CD8-positive, alpha-beta memory T cell (primary cell): ENCODE measurements at regions not wholly inside any gene's neighbourhood (a gene's known extent, or its start where the extent isn't known, plus 50 kb on each side); places are given as distances from the start of the nearest gene placed in this dataset.

Source experiments
- CTCF ChIA-PET: fragments of 350-600 bp; sonication (Branson Sonifier 250); formaldehyde crosslinking; loops from one replicate; lab custom pipeline; 2021; ENCODE audit warnings: antibody characterized with exemption; lab: Charles Lee
- POLR2A ChIA-PET: fragments of 350-600 bp; sonication (Branson Sonifier 250); formaldehyde crosslinking; loops from one replicate; lab custom pipeline; 2021; ENCODE audit warnings: antibody characterized with exemption; lab: Charles Lee
- DNase-seq, 5 donors: peaks; one replicate each; pipeline versions ENCODE4 v3.0.0 to v3.0.0-alpha.2; 2020 to 2022; ENCODE audit warnings: mixed read lengths in 1 of 5
- H3K27ac ChIP-seq: one replicate; pipeline ENCODE4 v1.7.0; 2013; ENCODE audit warnings: low read depth, mild to moderate bottlenecking, low read length, moderate library complexity
- H3K27me3 ChIP-seq: 2 replicates; pipeline ENCODE4 v1.7.0; 2013; ENCODE audit warnings: low read length, mild to moderate bottlenecking; ENCODE audit not compliant: insufficient read depth, poor library complexity, severe bottlenecking
- H3K36me3 ChIP-seq: 2 replicates; pipeline ENCODE4 v1.7.0; 2013; ENCODE audit warnings: mild to moderate bottlenecking, low read length, moderate library complexity; ENCODE audit not compliant: insufficient read depth
- H3K4me1 ChIP-seq: 2 replicates; pipeline ENCODE4 v1.7.0; 2013; ENCODE audit warnings: mild to moderate bottlenecking, low read length, moderate library complexity; ENCODE audit not compliant: insufficient read depth
- H3K4me3 ChIP-seq: 2 replicates; pipeline ENCODE4 v1.7.0; 2013; ENCODE audit warnings: mild to moderate bottlenecking, low read length
- H3K9me3 ChIP-seq: 2 replicates; pipeline ENCODE4 v1.7.0; 2013; ENCODE audit warnings: mild to moderate bottlenecking, low read length
- H3K27ac Mint-ChIP-seq, 8 donors: one replicate each; pipeline ENCODE4 v1.8.0; 2020 to 2021; ENCODE audit warnings: mixed read lengths in 8 of 8, mild to moderate bottlenecking in 6 of 8, inconsistent platforms in 3 of 8, moderate library complexity in 3 of 8
- H3K27me3 Mint-ChIP-seq, 2 donors: one replicate each; pipeline ENCODE4 v1.8.0; 2020 to 2021; ENCODE audit warnings: mixed read lengths in 2 of 2, mild to moderate bottlenecking in 1 of 2, moderate library complexity in 1 of 2
- H3K36me3 Mint-ChIP-seq, 3 donors: one replicate each; pipeline ENCODE4 v1.8.0; 2020 to 2021; ENCODE audit warnings: mixed read lengths in 3 of 3, inconsistent platforms in 1 of 3, mild to moderate bottlenecking in 1 of 3
- H3K4me1 Mint-ChIP-seq, 3 donors: one replicate each; pipeline ENCODE4 v1.8.0; 2020 to 2021; ENCODE audit warnings: mixed read lengths in 3 of 3, inconsistent platforms in 1 of 3, mild to moderate bottlenecking in 1 of 3
- H3K4me3 Mint-ChIP-seq, 7 donors: one replicate each; pipeline ENCODE4 v1.8.0; 2020 to 2021; ENCODE audit warnings: mixed read lengths in 7 of 7, mild to moderate bottlenecking in 6 of 7, moderate library complexity in 4 of 7, inconsistent platforms in 2 of 7
- H3K9me3 Mint-ChIP-seq, 5 donors: one replicate each; pipeline ENCODE4 v1.8.0; 2020 to 2022; ENCODE audit warnings: mixed read lengths in 5 of 5, mild to moderate bottlenecking in 3 of 5, moderate library complexity in 2 of 5, inconsistent platforms in 1 of 5

DNA sequence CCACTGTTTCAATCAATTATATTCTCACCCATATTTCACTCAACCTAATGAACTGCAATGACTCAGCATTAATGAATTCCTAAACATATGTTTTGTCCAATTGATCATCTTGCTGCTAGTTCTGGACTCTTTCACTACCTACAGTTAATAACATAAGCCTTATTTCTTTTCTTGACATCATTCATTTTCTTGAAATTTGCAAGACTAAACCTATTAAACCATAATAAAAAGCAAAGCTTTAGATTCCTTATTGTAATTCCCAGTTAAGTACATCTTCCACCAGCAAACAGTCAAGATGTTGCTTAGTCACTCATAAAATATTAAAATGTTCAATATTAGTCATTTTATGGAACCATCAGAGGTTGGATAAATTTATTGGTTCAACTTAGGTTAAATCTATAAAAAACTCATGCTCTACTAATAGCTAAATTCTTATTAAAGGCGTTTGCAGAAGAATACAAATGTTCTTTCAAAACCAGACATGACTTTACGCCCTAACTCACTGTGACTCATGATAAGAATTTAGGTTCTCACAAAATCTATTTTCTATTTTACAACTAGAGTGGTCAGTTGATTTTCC lies 599.4 kb downstream of the RNF144A start:
- ChIA-PET POLR2A (interaction anchor here (0.5 to 1.1 kb wide), 2 partner anchors 10 to 29 kb away, joined by 4 to 5 read pairs; no protein-coding TSS in a partner anchor), CTCF (no interaction called here)
- Mint-ChIP-seq H3K27ac (peak overlapping the region; percentile 9 to 94 (median 68)), H3K36me3 (peaks cover 0 to 3% (median 0%) of the 10 kb centered on the region in 3 donors), H3K27me3 (peaks cover 0 to 2% of the 10 kb centered on the region in 2 donors), H3K4me1 (peaks cover 27 to 49% (median 38%) of the 10 kb centered on the region in 3 donors), H3K4me3 (peak overlapping the region in 6 of 7 donors; percentile 74 to 89 (median 82)), H3K9me3 (no peaks in the 10 kb centered on the region)
- no peak for DNase-seq
- Histone ChIP-seq H3K4me3 (peak overlapping the region; percentile 6), H3K36me3 (no peaks in the 10 kb centered on the region), H3K27me3 (no peaks in the 10 kb centered on the region), H3K27ac (no peak overlapping the region), H3K4me1 (peaks cover 15% of the 10 kb centered on the region), H3K9me3 (no peaks in the 10 kb centered on the region)

- H3K4me1 Mint-ChIP-seq: peaks cover 27 to 49% (median 38%) of the 10 kb centered on the region in 3 donors
- peak overlapping the region; percentile 9 to 96 (median 90) for H3K27ac Mint-ChIP-seq
- H3K27me3 Mint-ChIP-seq: peaks cover 0 to 2% of the 10 kb centered on the region in 2 donors
- peak in 4 of 5 donors; percentile 14 to 71 (median 56) for DNase-seq
- Histone ChIP-seq H3K36me3 (no peaks in the 10 kb centered on the region), H3K4me1 (peaks cover 15% of the 10 kb centered on the region), H3K9me3 (no peaks in the 10 kb centered on the region), H3K27me3 (no peaks in the 10 kb centered on the region), H3K27ac (no peak overlapping the region), H3K4me3 (peak overlapping the region; percentile 6)
- no peaks in the 10 kb centered on the region for H3K9me3 Mint-ChIP-seq
- H3K36me3 Mint-ChIP-seq: peaks cover 0 to 3% (median 0%) of the 10 kb centered on the region in 3 donors
- POLR2A ChIA-PET: interaction anchor here (1.1 kb wide), 1 partner anchor 9 kb away, joined by 4 read pairs; no protein-coding TSS in a partner anchor
- CTCF ChIA-PET: interaction anchor here (1.0 kb wide), 1 partner anchor 51 kb away, joined by 3 read pairs; no protein-coding TSS in a partner anchor
- peak overlapping the region; percentile 24 to 89 (median 81) for H3K4me3 Mint-ChIP-seq
Observed at GRCh38 chr2:7517088-7517487, 599.9 kb downstream of the RNF144A start.

GRCh38 chr2:7517851-7518250 lies 600.6 kb downstream of the RNF144A start:
- Histone ChIP-seq H3K9me3 (no peaks in the 10 kb centered on the region), H3K4me3 (no peak overlapping the region), H3K27ac (no peak overlapping the region), H3K27me3 (no peaks in the 10 kb centered on the region), H3K36me3 (no peaks in the 10 kb centered on the region), H3K4me1 (peaks cover 15% of the 10 kb centered on the region)
- ChIA-PET CTCF (interaction anchor here (1.0 kb wide), 1 partner anchor 50 kb away, joined by 3 read pairs; no protein-coding TSS in a partner anchor), POLR2A (no interaction called here)
- peak overlapping the region in 3 of 7 donors; percentile 3 to 89 (median 88) for H3K4me3 Mint-ChIP-seq
- peak overlapping the region in 6 of 8 donors; percentile 59 to 94 (median 85) for H3K27ac Mint-ChIP-seq
- peaks cover 27 to 51% (median 40%) of the 10 kb centered on the region in 3 donors for H3K4me1 Mint-ChIP-seq
- no peak for DNase-seq
- peaks cover 0 to under 1% (median 0%) of the 10 kb centered on the region in 3 donors for H3K36me3 Mint-ChIP-seq
- no peaks in the 10 kb centered on the region for H3K9me3 Mint-ChIP-seq
- peaks cover 0 to 2% of the 10 kb centered on the region in 2 donors for H3K27me3 Mint-ChIP-seq

- no peaks in the 10 kb centered on the region for H3K27me3 ChIP-seq
- H3K36me3 ChIP-seq: no peaks in the 10 kb centered on the region
- Mint-ChIP-seq H3K9me3 (peaks cover 1 to 3% (median 2%) of the 10 kb centered on the region in 5 donors), H3K4me1 (peaks cover 4 to 28% (median 27%) of the 10 kb centered on the region in 3 donors), H3K27ac (no peak overlapping the region), H3K27me3 (peaks cover 2 to 3% of the 10 kb centered on the region in 2 donors), H3K4me3 (no peak overlapping the region), H3K36me3 (peaks cover 0 to 11% (median 0%) of the 10 kb centered on the region in 3 donors)
- no peak for DNase-seq
- H3K27ac ChIP-seq: no peak overlapping the region
- no peak overlapping the region for H3K4me3 ChIP-seq
- ChIA-PET POLR2A (no interaction called here), CTCF (no interaction called here)
- H3K9me3 ChIP-seq: no peaks in the 10 kb centered on the region
- no peaks in the 10 kb centered on the region for H3K4me1 ChIP-seq
Observed at GRCh38 chr2:7523481-7524120, 606.4 kb downstream of the RNF144A start.

DNA sequence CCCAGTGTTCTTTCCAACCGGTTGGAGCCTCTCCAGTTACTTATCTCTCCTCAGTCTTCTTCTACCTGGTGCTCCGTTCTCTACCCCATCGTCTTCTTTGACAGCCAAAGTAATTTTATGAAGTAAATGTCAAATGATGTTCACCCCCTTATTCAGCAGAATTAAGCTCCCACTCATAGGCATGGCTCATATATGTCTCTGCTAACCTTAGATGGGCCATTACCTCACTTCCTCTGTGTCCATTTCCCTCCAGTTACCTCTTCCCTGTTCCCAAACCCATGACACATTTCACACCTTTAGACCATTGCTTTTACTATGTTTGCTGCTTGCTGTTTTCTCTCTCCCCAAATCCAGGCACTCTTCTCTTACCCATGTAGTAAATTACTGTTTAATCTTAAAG lies 607.0 kb downstream of the RNF144A start:
- DNase-seq: no peak
- peaks cover 4 to 28% (median 22%) of the 10 kb centered on the region in 3 donors for H3K4me1 Mint-ChIP-seq
- CTCF ChIA-PET: no interaction called here
- Histone ChIP-seq H3K27me3 (no peaks in the 10 kb centered on the region), H3K4me1 (no peaks in the 10 kb centered on the region), H3K27ac (no peak overlapping the region), H3K9me3 (no peaks in the 10 kb centered on the region), H3K4me3 (no peak overlapping the region), H3K36me3 (no peaks in the 10 kb centered on the region)
- H3K27me3 Mint-ChIP-seq: peaks cover 0 to 3% of the 10 kb centered on the region in 2 donors
- H3K4me3 Mint-ChIP-seq: no peak overlapping the region
- H3K27ac Mint-ChIP-seq: no peak overlapping the region
- POLR2A ChIA-PET: no interaction called here
- peaks cover 4 to 9% (median 7%) of the 10 kb centered on the region in 5 donors for H3K9me3 Mint-ChIP-seq
- peaks cover 0 to 17% (median 3%) of the 10 kb centered on the region in 3 donors for H3K36me3 Mint-ChIP-seq

GRCh38 chr2:7525746-7526145 lies 608.5 kb downstream of the RNF144A start:
- H3K27ac Mint-ChIP-seq: no peak overlapping the region

GRCh38 chr2:7527165-7527722 lies 610.0 kb downstream of the RNF144A start:
- H3K27me3 ChIP-seq: no peaks in the 10 kb centered on the region
- Mint-ChIP-seq H3K36me3 (peaks cover 3 to 36% (median 10%) of the 10 kb centered on the region in 3 donors), H3K4me1 (peaks cover 4 to 28% (median 22%) of the 10 kb centered on the region in 3 donors), H3K27me3 (peaks cover 0 to 3% of the 10 kb centered on the region in 2 donors), H3K4me3 (no peak overlapping the region), H3K27ac (no peak overlapping the region), H3K9me3 (peaks cover 16 to 33% (median 26%) of the 10 kb centered on the region in 5 donors)
- no peak overlapping the region for H3K27ac ChIP-seq
- peaks cover 16% of the 10 kb centered on the region for H3K9me3 ChIP-seq
- DNase-seq: no peak
- POLR2A ChIA-PET: interaction anchor here (0.7 to 1.1 kb wide), 2 partner anchors 10 kb away, joined by 3 to 4 read pairs; no protein-coding TSS in a partner anchor
- no peak overlapping the region for H3K4me3 ChIP-seq
- CTCF ChIA-PET: interaction anchor here (1.1 kb wide), 1 partner anchor 145 kb away, joined by 3 read pairs; no protein-coding TSS in a partner anchor
- H3K36me3 ChIP-seq: no peaks in the 10 kb centered on the region
- H3K4me1 ChIP-seq: no peaks in the 10 kb centered on the region

More at GRCh38 chr2:7525746-7526145, 608.5 kb downstream of the RNF144A start:
- Mint-ChIP-seq H3K4me3 (no peak overlapping the region), H3K9me3 (peaks cover 10 to 19% (median 16%) of the 10 kb centered on the region in 5 donors), H3K27me3 (peaks cover 0 to 3% of the 10 kb centered on the region in 2 donors), H3K36me3 (peaks cover 3 to 21% (median 3%) of the 10 kb centered on the region in 3 donors), H3K4me1 (peaks cover 4 to 28% (median 22%) of the 10 kb centered on the region in 3 donors)
- Histone ChIP-seq H3K9me3 (peaks cover 4% of the 10 kb centered on the region), H3K27me3 (no peaks in the 10 kb centered on the region), H3K27ac (no peak overlapping the region), H3K36me3 (no peaks in the 10 kb centered on the region), H3K4me1 (no peaks in the 10 kb centered on the region), H3K4me3 (no peak overlapping the region)
- ChIA-PET POLR2A (interaction anchor here (1.1 kb wide), 1 partner anchor 9 kb away, joined by 4 read pairs; no protein-coding TSS in a partner anchor), CTCF (no interaction called here)
- DNase-seq: no peak
